H1 (cell line): ENCODE measurements at regions not wholly inside any gene's neighbourhood (a gene's known extent, or its start where the extent isn't known, plus 50 kb on each side); places are given as distances from the start of the nearest gene placed in this dataset.

Experiments used
- JUN ChIP-seq: IDR thresholded peaks from 2 replicates; pipeline ENCODE4 v1.6.1; 2011; ENCODE audit warnings: low read depth, mild to moderate bottlenecking, improper control_type of control experiment, low read length
- POLR2A ChIP-seq, 2 experiments: IDR thresholded peaks; 1 replicate in 1 of 2; 2 replicates in 1 of 2; pipeline ENCODE4 v1.6.1; 2011; ENCODE audit warnings: low read depth in 2 of 2, low read length in 2 of 2, mild to moderate bottlenecking in 2 of 2; ENCODE audit errors: control extremely low read depth in 1 of 2
- ZNF274 ChIP-seq: IDR thresholded peaks from 2 replicates; pipeline ENCODE4 v1.7.0; 2012; ENCODE audit warnings: low read length, borderline replicate concordance; ENCODE audit errors: extremely low read depth
- TF ChIP-seq, protein P1 (sequence below): fragments of 300-600 bp; sonication (generic); IDR thresholded peaks from 2 replicates; pipeline ENCODE4 v1.7.1; 2012; ENCODE audit warnings: low read length, moderate library complexity, mild to moderate bottlenecking, inconsistent platforms; ENCODE audit not compliant: insufficient replicate concordance

DNA sequence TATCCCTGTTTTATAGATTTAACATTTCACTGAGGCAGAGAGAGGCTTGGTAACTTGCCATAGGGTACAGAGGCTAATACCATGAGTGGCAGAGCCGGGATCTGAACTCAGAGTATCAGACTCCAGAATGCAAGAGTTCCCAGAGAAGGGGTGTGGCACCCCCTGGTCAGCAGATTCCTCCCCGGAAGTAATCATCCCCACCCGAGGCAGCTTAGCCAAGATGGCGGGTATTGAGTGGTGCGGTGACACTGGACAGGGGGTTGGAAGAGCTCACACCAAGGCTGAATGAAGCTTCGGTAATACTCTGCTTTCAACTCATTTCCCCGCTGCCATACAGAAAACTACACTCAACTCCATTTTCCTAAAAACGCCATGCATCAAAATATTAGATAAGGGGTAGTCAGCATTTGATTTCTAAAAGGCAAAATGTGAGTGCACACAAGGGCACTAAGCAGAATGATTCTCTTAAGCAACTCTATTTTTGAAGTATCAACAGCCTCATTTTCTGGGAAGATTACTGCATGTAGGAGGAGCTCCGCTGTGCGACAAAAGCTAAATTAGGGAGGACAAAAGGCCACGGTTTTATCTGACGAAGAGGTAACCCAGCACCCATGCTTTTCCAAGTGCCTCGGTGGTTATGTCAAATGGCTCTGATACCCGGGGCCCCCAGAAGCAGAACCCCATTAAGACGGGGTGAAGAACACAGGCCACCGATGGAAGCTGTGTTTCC, 166.7 kb downstream of the NUP210 start (continued):
- TF ChIP-seq, protein P1, sequence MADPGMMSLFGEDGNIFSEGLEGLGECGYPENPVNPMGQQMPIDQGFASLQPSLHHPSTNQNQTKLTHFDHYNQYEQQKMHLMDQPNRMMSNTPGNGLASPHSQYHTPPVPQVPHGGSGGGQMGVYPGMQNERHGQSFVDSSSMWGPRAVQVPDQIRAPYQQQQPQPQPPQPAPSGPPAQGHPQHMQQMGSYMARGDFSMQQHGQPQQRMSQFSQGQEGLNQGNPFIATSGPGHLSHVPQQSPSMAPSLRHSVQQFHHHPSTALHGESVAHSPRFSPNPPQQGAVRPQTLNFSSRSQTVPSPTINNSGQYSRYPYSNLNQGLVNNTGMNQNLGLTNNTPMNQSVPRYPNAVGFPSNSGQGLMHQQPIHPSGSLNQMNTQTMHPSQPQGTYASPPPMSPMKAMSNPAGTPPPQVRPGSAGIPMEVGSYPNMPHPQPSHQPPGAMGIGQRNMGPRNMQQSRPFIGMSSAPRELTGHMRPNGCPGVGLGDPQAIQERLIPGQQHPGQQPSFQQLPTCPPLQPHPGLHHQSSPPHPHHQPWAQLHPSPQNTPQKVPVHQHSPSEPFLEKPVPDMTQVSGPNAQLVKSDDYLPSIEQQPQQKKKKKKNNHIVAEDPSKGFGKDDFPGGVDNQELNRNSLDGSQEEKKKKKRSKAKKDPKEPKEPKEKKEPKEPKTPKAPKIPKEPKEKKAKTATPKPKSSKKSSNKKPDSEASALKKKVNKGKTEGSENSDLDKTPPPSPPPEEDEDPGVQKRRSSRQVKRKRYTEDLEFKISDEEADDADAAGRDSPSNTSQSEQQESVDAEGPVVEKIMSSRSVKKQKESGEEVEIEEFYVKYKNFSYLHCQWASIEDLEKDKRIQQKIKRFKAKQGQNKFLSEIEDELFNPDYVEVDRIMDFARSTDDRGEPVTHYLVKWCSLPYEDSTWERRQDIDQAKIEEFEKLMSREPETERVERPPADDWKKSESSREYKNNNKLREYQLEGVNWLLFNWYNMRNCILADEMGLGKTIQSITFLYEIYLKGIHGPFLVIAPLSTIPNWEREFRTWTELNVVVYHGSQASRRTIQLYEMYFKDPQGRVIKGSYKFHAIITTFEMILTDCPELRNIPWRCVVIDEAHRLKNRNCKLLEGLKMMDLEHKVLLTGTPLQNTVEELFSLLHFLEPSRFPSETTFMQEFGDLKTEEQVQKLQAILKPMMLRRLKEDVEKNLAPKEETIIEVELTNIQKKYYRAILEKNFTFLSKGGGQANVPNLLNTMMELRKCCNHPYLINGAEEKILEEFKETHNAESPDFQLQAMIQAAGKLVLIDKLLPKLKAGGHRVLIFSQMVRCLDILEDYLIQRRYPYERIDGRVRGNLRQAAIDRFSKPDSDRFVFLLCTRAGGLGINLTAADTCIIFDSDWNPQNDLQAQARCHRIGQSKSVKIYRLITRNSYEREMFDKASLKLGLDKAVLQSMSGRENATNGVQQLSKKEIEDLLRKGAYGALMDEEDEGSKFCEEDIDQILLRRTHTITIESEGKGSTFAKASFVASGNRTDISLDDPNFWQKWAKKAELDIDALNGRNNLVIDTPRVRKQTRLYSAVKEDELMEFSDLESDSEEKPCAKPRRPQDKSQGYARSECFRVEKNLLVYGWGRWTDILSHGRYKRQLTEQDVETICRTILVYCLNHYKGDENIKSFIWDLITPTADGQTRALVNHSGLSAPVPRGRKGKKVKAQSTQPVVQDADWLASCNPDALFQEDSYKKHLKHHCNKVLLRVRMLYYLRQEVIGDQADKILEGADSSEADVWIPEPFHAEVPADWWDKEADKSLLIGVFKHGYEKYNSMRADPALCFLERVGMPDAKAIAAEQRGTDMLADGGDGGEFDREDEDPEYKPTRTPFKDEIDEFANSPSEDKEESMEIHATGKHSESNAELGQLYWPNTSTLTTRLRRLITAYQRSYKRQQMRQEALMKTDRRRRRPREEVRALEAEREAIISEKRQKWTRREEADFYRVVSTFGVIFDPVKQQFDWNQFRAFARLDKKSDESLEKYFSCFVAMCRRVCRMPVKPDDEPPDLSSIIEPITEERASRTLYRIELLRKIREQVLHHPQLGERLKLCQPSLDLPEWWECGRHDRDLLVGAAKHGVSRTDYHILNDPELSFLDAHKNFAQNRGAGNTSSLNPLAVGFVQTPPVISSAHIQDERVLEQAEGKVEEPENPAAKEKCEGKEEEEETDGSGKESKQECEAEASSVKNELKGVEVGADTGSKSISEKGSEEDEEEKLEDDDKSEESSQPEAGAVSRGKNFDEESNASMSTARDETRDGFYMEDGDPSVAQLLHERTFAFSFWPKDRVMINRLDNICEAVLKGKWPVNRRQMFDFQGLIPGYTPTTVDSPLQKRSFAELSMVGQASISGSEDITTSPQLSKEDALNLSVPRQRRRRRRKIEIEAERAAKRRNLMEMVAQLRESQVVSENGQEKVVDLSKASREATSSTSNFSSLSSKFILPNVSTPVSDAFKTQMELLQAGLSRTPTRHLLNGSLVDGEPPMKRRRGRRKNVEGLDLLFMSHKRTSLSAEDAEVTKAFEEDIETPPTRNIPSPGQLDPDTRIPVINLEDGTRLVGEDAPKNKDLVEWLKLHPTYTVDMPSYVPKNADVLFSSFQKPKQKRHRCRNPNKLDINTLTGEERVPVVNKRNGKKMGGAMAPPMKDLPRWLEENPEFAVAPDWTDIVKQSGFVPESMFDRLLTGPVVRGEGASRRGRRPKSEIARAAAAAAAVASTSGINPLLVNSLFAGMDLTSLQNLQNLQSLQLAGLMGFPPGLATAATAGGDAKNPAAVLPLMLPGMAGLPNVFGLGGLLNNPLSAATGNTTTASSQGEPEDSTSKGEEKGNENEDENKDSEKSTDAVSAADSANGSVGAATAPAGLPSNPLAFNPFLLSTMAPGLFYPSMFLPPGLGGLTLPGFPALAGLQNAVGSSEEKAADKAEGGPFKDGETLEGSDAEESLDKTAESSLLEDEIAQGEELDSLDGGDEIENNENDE, result no peak
- TF ChIP-seq JUN (no peak), ZNF274 (no peak), POLR2A (IDR thresholded peaks at IDR 0.05; ENCODE audit: control extremely low read depth in 1 of 2, low read depth in 2 of 2, low read length in 2 of 2) (no peak)
